ENCODE measurements at regions not wholly inside any gene's neighbourhood (a gene's known extent, or its start where the extent isn't known, plus 50 kb on each side); places are given as distances from the start of the nearest gene placed in this dataset.
A peak's percentile ranks its signal among the peaks of the same experiment; 100 is the strongest.
"Not testable (repeated sequence)": the region's sequence is repeated elsewhere in the genome, so short reads cannot be mapped to it uniquely, and the experiment has no call there.

- no peak for DNase-seq (ENCODE audit: low spot score)
These were observed 79.6 kb downstream of the RSPH3 start for GRCh38 chr6:158920311-158920905.

DNA sequence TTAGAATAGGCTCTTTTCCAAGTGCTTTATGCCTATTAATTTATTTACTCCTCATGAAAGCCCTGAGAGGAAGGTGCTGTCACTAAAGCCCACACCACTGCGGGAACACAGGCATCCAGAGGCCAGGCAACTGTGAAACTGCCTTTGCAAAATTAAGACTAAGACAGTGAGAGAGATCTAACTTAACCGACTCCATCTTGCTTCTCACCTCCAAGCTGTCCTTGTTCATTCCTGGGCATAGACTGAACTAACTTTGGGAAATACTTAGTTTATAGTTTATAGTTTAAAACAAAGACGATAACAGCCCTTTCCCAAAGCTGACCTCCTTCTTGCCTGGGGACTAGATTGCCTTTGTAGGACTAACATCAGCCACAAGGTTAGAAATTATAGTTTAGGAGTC lies 80.1 kb downstream of the RSPH3 start:
- DNase-seq (ENCODE audit: low spot score) = no peak

GRCh38 chr6:158916617-158917016 lies 83.4 kb downstream of the RSPH3 start:
- no peak for DNase-seq (ENCODE audit: low spot score)

GRCh38 chr6:158914923-158915322 lies 85.1 kb downstream of the RSPH3 start:
- no peak for DNase-seq (ENCODE audit: low spot score)

DNA sequence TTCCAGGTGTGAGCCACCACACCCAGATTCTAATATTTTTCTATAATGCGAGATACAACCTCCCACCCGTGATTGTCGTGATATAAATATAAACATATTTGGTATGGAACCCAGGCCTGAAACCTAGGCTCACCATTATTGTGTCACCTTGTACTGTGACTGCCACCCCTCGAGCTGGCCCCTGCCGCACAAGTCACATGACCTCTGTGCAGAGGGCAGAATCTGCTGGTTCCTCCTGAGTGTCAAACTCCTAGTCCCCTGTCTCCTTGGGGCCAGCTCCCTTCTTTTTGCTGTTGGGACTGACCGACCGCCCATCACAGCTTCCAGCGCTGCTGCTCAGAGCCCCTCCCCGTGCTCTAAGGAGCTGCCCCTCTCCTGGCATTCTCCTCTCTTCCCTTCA lies 86.4 kb downstream of the RSPH3 start:
- DNase-seq (ENCODE audit: low spot score) = no peak

- no peak for DNase-seq (ENCODE audit: low spot score)
These were observed 87.3 kb downstream of the RSPH3 start for GRCh38 chr6:158912655-158913054.

GRCh38 chr6:158911746-158912480 lies 88.1 kb downstream of the RSPH3 start:
- DNase-seq (ENCODE audit: low spot score) = no peak

- peak; percentile 14 for DNase-seq (ENCODE audit: low spot score)
These were observed 89.2 kb downstream of the RSPH3 start for GRCh38 chr6:158910484-158911440.

DNA sequence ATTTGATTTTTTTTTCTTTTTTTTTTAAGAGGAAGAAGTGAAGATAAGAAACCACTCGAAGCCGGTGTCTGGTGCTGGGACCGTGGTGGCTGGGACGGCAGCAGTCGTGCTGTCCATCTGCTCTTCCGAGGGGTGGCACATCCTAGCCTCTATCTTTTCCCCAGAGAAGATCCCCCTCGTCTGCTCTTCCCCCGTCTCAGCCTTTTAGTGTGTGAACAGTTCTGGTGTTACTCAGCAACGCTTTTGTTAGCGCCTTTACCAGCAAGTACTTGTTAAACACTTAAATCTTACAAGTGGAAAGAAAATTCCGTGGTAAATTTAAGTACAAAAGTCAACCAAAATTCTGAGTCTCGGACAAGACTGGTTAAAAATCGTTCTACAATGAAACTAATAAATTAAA lies 90.1 kb downstream of the RSPH3 start:
- DNase-seq (ENCODE audit: low spot score) = no peak

DNA sequence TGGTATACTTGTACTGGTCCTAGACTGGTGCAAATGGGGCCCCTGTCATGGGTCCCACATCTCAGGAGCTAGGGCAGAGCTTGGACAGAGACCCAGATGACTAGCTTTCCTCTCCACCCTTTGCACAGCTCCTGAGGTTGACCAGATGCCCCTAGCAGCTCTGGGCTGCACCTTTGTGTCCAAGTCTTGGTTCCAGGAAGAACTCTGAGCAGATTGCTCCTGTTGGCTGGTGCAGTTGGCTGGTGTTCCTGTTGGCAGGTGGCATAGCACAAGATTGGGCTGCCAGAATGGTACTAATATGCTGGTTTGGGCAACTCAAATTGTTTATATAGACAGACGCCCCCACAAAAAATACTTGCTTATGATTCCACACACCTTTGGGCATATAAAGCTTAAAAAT lies 89.4 kb upstream of the EZR start:
- no peak for DNase-seq (ENCODE audit: low spot score)

DNA sequence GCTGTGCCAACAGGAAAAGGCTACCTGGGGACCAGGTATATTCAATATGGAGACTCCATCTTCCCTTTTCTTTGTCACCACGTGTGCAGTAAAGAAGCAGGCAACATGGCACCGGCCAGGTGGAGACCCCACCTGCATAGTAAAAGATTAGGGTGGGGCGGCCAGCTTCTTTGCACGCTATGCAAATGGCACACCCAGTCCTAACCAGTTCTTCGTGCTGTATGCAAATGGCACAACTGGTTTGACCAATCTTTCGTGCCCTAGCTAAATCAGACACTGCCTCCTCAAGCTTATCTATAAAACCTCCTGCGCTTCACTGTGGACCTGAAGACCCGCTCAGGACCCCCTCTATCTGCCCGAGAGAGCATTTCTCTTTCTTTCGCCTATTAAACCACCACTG lies 88.8 kb upstream of the EZR start:
- no peak for DNase-seq (ENCODE audit: low spot score)

GRCh38 chr6:158906926-158907325 lies 87.8 kb upstream of the EZR start:
- no peak for DNase-seq (ENCODE audit: low spot score)

DNA sequence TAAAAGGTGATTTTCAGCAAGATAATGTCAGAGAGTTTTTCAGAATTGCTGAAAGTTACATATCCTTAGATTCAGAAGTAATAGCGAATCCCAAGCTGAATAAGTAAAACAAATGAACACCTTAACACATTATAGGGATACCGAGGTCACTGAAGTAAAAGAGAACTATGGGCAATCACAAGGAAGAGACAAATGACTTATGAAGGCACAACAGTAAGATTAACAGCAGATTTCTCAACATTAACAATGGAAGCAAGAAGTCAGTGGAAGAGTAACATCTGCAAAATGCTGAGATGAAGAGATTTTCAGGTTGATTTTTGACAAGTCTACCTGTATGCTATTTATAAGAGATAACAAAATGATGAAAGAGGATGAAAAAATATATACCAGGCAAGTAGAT lies 86.1 kb upstream of the EZR start:
- DNase-seq (ENCODE audit: low spot score) = no peak

GRCh38 chr6:158903801-158904200 lies 84.6 kb upstream of the EZR start:
- no peak for DNase-seq (ENCODE audit: low spot score)

- DNase-seq (ENCODE audit: low spot score) = no peak
These were observed 81.6 kb upstream of the EZR start for GRCh38 chr6:158900663-158901312.

DNA sequence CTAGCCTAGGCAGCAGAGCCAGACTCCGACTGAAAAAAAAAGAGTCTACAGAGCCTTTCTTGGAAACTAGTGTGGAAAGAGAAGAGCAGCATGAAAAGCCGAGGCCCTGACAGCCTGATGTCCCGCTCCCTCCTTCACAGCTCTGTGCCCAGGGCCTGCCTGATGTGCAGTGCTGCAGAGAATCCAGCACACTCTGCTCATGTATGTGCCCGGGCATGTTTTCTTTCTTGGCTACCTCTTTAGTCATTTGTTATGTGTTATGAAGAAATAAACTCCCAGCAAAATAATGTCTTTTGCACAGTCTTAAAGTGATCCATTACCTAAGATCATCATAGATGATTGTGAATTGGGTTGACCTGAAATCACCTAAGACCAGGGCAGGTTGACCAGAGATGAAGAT lies 78.1 kb upstream of the EZR start:
- no peak for DNase-seq (ENCODE audit: low spot score)

GRCh38 chr6:158895661-158896060 lies 76.5 kb upstream of the EZR start:
- no peak for DNase-seq (ENCODE audit: low spot score)

- no peak for DNase-seq (ENCODE audit: low spot score)
These were observed 75.0 kb upstream of the EZR start for GRCh38 chr6:158894193-158894592.

GRCh38 chr6:158892266-158892665 lies 73.1 kb upstream of the EZR start:
- no peak for DNase-seq (ENCODE audit: low spot score)

DNA sequence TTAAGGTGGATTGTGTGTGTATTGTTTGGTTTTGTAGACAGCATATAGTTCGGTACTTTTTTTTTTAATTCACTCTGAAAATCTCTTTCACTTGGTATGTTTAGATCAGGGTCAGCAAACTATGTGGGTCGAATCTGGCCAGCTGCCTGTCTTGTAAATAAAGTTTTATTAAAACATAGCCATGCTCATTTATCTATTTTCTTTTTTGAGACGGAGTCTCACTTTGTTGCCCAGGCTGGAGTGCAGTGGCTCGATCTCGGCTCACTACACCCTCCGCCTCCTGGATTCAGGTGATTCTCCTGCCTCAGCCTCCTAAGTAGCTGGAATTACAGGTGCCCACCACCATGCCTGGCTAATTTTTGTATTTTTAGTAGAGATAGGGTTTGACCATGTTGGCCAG lies 72.4 kb upstream of the EZR start:
- DNase-seq (ENCODE audit: low spot score) = not testable (repeated sequence)

- DNase-seq (ENCODE audit: low spot score) = not testable (repeated sequence)
These were observed 69.0 kb upstream of the EZR start for GRCh38 chr6:158888171-158888570.

DNA sequence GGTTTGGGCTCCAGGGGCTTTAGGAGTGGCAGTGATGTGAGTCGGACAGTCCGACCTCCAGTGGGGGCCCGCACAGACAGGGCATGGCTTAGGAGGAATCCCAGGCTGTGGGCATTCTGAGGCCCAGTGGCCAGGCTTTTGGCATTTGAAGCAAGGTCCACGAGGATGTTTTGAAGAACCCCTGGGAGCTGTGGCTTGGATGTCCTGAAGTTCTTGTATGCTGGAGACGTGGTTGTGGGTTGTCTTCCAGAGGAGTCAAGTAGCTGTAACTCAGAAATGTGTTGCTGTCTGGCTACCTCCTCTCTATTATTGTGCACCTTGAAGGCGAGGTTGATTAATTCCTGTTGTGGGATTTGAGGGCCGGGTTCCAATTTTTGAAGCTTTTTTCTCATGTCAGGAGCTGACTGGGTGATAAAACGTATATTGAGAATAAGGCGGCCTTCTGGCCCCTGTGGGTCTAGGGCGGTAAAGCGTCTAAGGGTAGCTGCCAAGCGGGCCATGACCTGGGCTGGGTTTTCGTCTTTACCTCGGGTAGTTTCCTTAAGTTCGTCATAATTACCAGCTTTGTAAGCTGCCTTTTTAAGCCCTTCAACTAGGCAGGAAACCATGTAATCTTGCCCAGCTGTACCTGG lies 67.3 kb upstream of the EZR start:
- DNase-seq (ENCODE audit: low spot score) = not testable (repeated sequence)
